HepG2 (cell line): ENCODE measurements at regions not wholly inside any gene's neighbourhood (a gene's known extent, or its start where the extent isn't known, plus 50 kb on each side); places are given as distances from the start of the nearest gene placed in this dataset.

Source experiments
- ATAC-seq: fragments of 200-7000 bp; cut with Tn5 transposase; 3 replicates; pipeline ENCODE4 v1.9.1; 2020; ENCODE audit warnings: mild to moderate bottlenecking, moderate library complexity
- BruUV-seq: library from RNA; stranded (reverse); fragments of 400-500 nt; replicated peaks from 2 replicates; lab custom pipeline; 2021; lab: Mats Ljungman, UMichigan
- CTCF ChIA-PET: fragments of 300-600 bp; formaldehyde crosslinking; extraction: SDS; loops from one replicate; lab custom pipeline; 2021; ENCODE audit warnings: low total read pairs, inconsistent platforms, low intra/inter-chr PET ratio; lab: Yijun Ruan, JAX
- POLR2A ChIA-PET: fragments of 350-600 bp; sonication (Branson Sonifier 250); formaldehyde crosslinking; loops from one replicate; lab custom pipeline; 2020; ENCODE audit warnings: antibody characterized with exemption, inconsistent platforms; lab: Yijun Ruan, JAX
- DNase-seq: peaks from one replicate; pipeline ENCODE4 v3.0.0-alpha.2; 2015; ENCODE audit warnings: low spot score
- FAIRE-seq: peaks from 3 replicates; lab custom pipeline; 2011; peaks lifted over from hg19 to GRCh38; lab: Jason Lieb, UNC
- H2AFZ ChIP-seq: one replicate; pipeline ENCODE4 v1.6.1; 2011; ENCODE audit warnings: low read length, inconsistent platforms
- H3K27ac ChIP-seq: fragments of 300-600 bp; 3 replicates; pipeline ENCODE4 v1.8.0; 2011; ENCODE audit warnings: mixed run types, mild to moderate bottlenecking, mixed read lengths, low read length, inconsistent platforms; ENCODE audit not compliant: insufficient read depth; ENCODE audit errors: extremely low read length
- H3K27me3 ChIP-seq, 2 experiments: fragments of 200-600 bp in 1 of 2; 2 replicates in 1 of 2; 3 replicates in 1 of 2; pipeline versions ENCODE4 v1.6.0 to v1.8.0; 2011; ENCODE audit warnings: low read length in 2 of 2, mild to moderate bottlenecking in 2 of 2, moderate library complexity in 2 of 2, inconsistent platforms in 1 of 2; ENCODE audit not compliant: insufficient read depth in 2 of 2, control insufficient read depth in 1 of 2
- H3K36me3 ChIP-seq, 2 experiments: fragments of 200-600 bp in 1 of 2; replicated peaks in 1 of 2; 2 replicates in 1 of 2; 3 replicates in 1 of 2; pipeline versions ENCODE4 v1.5.1 to v1.8.0; 2011; ENCODE audit warnings: low read length in 2 of 2, inconsistent platforms in 1 of 2; ENCODE audit not compliant: insufficient read depth in 2 of 2, control insufficient read depth in 1 of 2
- H3K4me1 ChIP-seq: 2 replicates; pipeline ENCODE4 v1.5.1; 2012; ENCODE audit warnings: low read length, inconsistent platforms; ENCODE audit not compliant: insufficient read depth
- H3K4me2 ChIP-seq: 2 replicates; pipeline ENCODE4 v1.6.0; 2011; ENCODE audit warnings: low read depth, low read length, inconsistent platforms
- H3K4me3 ChIP-seq, 3 experiments: fragments of 200-600 bp in 1 of 3; sonication (generic), shearing (Covaris generic) in 1 of 3; replicated peaks in 1 of 3; 2 replicates each; pipeline ENCODE4 v1.5.1; 2011 to 2016; ENCODE audit warnings: low read length in 3 of 3, inconsistent platforms in 2 of 3, low read depth in 2 of 3, mild to moderate bottlenecking in 2 of 3, control low read depth in 1 of 3, mixed read lengths in 1 of 3; ENCODE audit not compliant: insufficient read depth in 1 of 3
- H3K79me2 ChIP-seq: one replicate; pipeline ENCODE4 v1.6.1; 2011; ENCODE audit warnings: low read length, inconsistent platforms; ENCODE audit not compliant: insufficient read depth
- H3K9ac ChIP-seq: 2 replicates; pipeline ENCODE4 v1.6.0; 2011; ENCODE audit warnings: mild to moderate bottlenecking, low read depth, low read length, inconsistent platforms; ENCODE audit not compliant: insufficient read depth
- H3K9me3 ChIP-seq: 2 replicates; pipeline ENCODE4 v1.5.1; 2012; ENCODE audit warnings: mild to moderate bottlenecking, low read length
- H4K20me1 ChIP-seq: 2 replicates; pipeline ENCODE4 v1.6.0; 2011; ENCODE audit warnings: inconsistent platforms, mild to moderate bottlenecking, low read length, moderate library complexity; ENCODE audit not compliant: insufficient read depth
- CREB3 ChIP-seq: sonication (generic); formaldehyde crosslinking; IDR thresholded peaks from 2 replicates; pipeline ENCODE4 v1.5.0; 2020; ENCODE audit warnings: missing genetic modification reagents
- E2F5 ChIP-seq: sonication (generic); formaldehyde crosslinking; conservative IDR thresholded peaks from 2 replicates; pipeline ENCODE4 v1.4.0; 2020; ENCODE audit warnings: missing genetic modification reagents
- GLI4 ChIP-seq: sonication (generic); formaldehyde crosslinking; IDR thresholded peaks from 2 replicates; pipeline ENCODE4 v1.5.1; 2020; ENCODE audit warnings: missing genetic modification reagents, mild to moderate bottlenecking, moderate library complexity, borderline replicate concordance
- HNF1B ChIP-seq: sonication (generic); formaldehyde crosslinking; IDR thresholded peaks from 2 replicates; pipeline ENCODE4 v1.5.1; 2020; ENCODE audit warnings: mild to moderate bottlenecking, moderate library complexity, missing genetic modification reagents
- MED1 ChIP-seq: sonication (generic); formaldehyde crosslinking; IDR thresholded peaks from 2 replicates; pipeline ENCODE4 v1.4.0; 2020; ENCODE audit warnings: missing genetic modification reagents
- MTF2 ChIP-seq: sonication (generic); formaldehyde crosslinking; IDR thresholded peaks from 2 replicates; pipeline ENCODE4 v1.5.0; 2020; ENCODE audit warnings: missing genetic modification reagents, borderline replicate concordance
- RERE ChIP-seq: IDR thresholded peaks from 2 replicates; pipeline ENCODE4 v1.6.1; 2016; ENCODE audit warnings: low read depth, missing genetic modification reagents, missing compliant biosample characterization
- SETDB1 ChIP-seq: sonication (generic); formaldehyde crosslinking; IDR thresholded peaks from 2 replicates; pipeline ENCODE4 v1.5.1; 2020; ENCODE audit warnings: missing genetic modification reagents, mild to moderate bottlenecking, borderline replicate concordance
- TGIF2 ChIP-seq: IDR thresholded peaks from 2 replicates; pipeline ENCODE4 v1.6.1; 2016; ENCODE audit warnings: control low read depth, missing compliant biosample characterization
- TRIM24 ChIP-seq: sonication (generic); formaldehyde crosslinking; IDR thresholded peaks from 2 replicates; pipeline ENCODE4 v1.8.0; 2022; ENCODE audit warnings: mild to moderate bottlenecking, missing genetic modification reagents
- ZNF713 ChIP-seq: sonication (generic); formaldehyde crosslinking; IDR thresholded peaks from 2 replicates; pipeline ENCODE4 v1.4.0; 2020; ENCODE audit warnings: mild to moderate bottlenecking, missing genetic modification reagents
- ZNF761 ChIP-seq: sonication (generic); formaldehyde crosslinking; conservative IDR thresholded peaks from 2 replicates; pipeline ENCODE4 v1.4.0; 2020; ENCODE audit warnings: mild to moderate bottlenecking, missing genetic modification reagents
- WGBS: methylation state at CpG from one replicate; pipeline ENCODE4 v1.1.6; 2017; ENCODE audit warnings: low lambda C conversion rate; 5-methylcytosine and 5-hydroxymethylcytosine counted together
- in situ Hi-C: cut with HindIII; loops from 2 replicates; pipeline ENCODE4 v1.10.0; 2017; ENCODE audit warnings: low pct_unique_long_range_greater_than_20kb; ENCODE audit not compliant: extremely low pct_ligation_motif_present
- intact Hi-C: fragments of 100-400 bp; cut with micrococcal nuclease; formaldehyde crosslinking; loops from one replicate; pipeline ENCODE4 v1.10.0; 2022; ENCODE audit not compliant: unreplicated experiment

- TF ChIP-seq ZNF713 (no peak), E2F5 (CRISPR knock-in tag) (no peak), GLI4 (CRISPR knock-in tag) (no peak), CREB3 (CRISPR knock-in tag) (no peak)
- TF ChIP-seq, all 625 proteins: peak for 0
Observed at GRCh38 chr4:31984872-31985271, 1264.7 kb downstream of the PCDH7 start (continued).

GRCh38 chr4:31995943-31996901, 1276.1 kb downstream of the PCDH7 start:
- ChIA-PET CTCF (no interaction called here), POLR2A (no interaction called here)
- Histone ChIP-seq H3K4me3 (no peak overlapping the region), H3K9me3 (peaks cover 6% of the 10 kb centered on the region; the same call in 1 of the 2 replicates), H3K27ac (no peak overlapping the region), H3K79me2 (no peaks in the 10 kb centered on the region), H3K9ac (no peak overlapping the region), H3K4me2 (no peak overlapping the region), H3K27me3 (no peaks in the 10 kb centered on the region), H3K36me3 (no peaks in the 10 kb centered on the region), H3K4me1 (no peaks in the 10 kb centered on the region), H4K20me1 (no peaks in the 10 kb centered on the region), H2AFZ (no peak overlapping the region)
- intact Hi-C loops, result no loop called here
- in situ Hi-C loops, result no loop called here
- WGBS, result 80% methylated on average over 16 of the region's 55 CpGs
- ATAC-seq, result no peak
- BruUV-seq, result no TSS peak
- no peak for FAIRE-seq
- DNase-seq, result no peak
- TF ChIP-seq TGIF2 (no peak), ZNF761 (CRISPR knock-in tag) (no peak), TRIM24 (CRISPR knock-in tag) (no peak), MED1 (CRISPR knock-in tag) (no peak), RERE (CRISPR knock-in tag) (no peak), HNF1B (no peak), SETDB1 (CRISPR knock-in tag) (no peak), MTF2 (CRISPR knock-in tag) (no peak)
